ENCODE measurements at regions not wholly inside any gene's neighbourhood (a gene's known extent, or its start where the extent isn't known, plus 50 kb on each side); places are given as distances from the start of the nearest gene placed in this dataset.

DNA sequence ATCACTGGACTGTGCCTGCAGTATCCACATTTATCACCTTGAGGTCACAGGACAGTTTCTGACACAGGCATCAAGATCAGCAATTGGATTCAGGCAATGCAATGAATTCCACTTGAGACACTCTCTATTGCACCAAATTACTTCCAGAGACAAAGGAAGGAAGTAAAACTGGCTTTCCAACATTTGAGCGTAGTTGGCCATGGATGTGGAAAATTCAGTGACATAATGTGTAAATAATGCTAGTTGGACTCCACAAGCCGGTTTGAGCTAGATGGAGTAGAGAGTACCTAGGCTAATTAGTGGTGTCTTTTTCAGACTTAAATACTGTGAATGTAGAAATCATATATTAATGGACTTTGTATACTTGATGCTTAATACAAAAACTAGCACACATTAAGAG lies 168.3 kb upstream of the SYT1 start (continued):
- TF ChIP-seq ZNF518A (tag by site-specific recombination; conservative IDR thresholded peaks at IDR 0.05; ENCODE audit: low read depth) (no peak), REPIN1 (tag by site-specific recombination; IDR thresholded peaks at IDR 0.05; ENCODE audit: low read depth) (no peak), KLF7 (tag by site-specific recombination; IDR thresholded peaks at IDR 0.05; ENCODE audit: borderline replicate concordance) (no peak), ZNF341 (tag by site-specific recombination; IDR thresholded peaks at IDR 0.05; ENCODE audit: low read depth) (no peak)

GRCh38 chr12:78697817-78698415 lies 166.7 kb upstream of the SYT1 start:
- H3K4me1 ChIP-seq (ENCODE audit: control insufficient read depth, insufficient read depth, low read length): no peaks in the 10 kb centered on the region
- CTCF ChIA-PET: no interaction called here
- H3K4me3 ChIP-seq (ENCODE audit: low read depth, low read length): no peak overlapping the region
- POLR2A ChIA-PET: no interaction called here
- no peak for TF ChIP-seq ZNF354C (tag by site-specific recombination; IDR thresholded peaks at IDR 0.05; ENCODE audit: borderline replicate concordance, low read depth)
- no peak for TF ChIP-seq ZBTB1 (tag by site-specific recombination; IDR thresholded peaks at IDR 0.05)
- TF ChIP-seq ZNF292 (tag by site-specific recombination; IDR thresholded peaks at IDR 0.05; ENCODE audit: borderline replicate concordance, low read depth): no peak
- TF ChIP-seq ZNF518A (tag by site-specific recombination; conservative IDR thresholded peaks at IDR 0.05; ENCODE audit: low read depth): no peak
- TF ChIP-seq ZFP37 (tag by site-specific recombination; IDR thresholded peaks at IDR 0.05): no peak
- TF ChIP-seq, protein P1, sequence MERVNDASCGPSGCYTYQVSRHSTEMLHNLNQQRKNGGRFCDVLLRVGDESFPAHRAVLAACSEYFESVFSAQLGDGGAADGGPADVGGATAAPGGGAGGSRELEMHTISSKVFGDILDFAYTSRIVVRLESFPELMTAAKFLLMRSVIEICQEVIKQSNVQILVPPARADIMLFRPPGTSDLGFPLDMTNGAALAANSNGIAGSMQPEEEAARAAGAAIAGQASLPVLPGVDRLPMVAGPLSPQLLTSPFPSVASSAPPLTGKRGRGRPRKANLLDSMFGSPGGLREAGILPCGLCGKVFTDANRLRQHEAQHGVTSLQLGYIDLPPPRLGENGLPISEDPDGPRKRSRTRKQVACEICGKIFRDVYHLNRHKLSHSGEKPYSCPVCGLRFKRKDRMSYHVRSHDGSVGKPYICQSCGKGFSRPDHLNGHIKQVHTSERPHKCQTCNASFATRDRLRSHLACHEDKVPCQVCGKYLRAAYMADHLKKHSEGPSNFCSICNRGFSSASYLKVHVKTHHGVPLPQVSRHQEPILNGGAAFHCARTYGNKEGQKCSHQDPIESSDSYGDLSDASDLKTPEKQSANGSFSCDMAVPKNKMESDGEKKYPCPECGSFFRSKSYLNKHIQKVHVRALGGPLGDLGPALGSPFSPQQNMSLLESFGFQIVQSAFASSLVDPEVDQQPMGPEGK (tag by site-specific recombination; IDR thresholded peaks at IDR 0.05): no peak
- TF ChIP-seq ZNF121 (tag by site-specific recombination; IDR thresholded peaks at IDR 0.05): no peak
- no peak for TF ChIP-seq ZNF132 (tag by site-specific recombination; IDR thresholded peaks at IDR 0.05; ENCODE audit: borderline replicate concordance)
- no peak for TF ChIP-seq ZNF221 (tag by site-specific recombination; IDR thresholded peaks at IDR 0.05; ENCODE audit: borderline replicate concordance)
- H3K27ac ChIP-seq (ENCODE audit: extremely low read depth, low read depth, low read length): no peak overlapping the region
- H3K9me3 ChIP-seq (ENCODE audit: control insufficient read depth, insufficient read depth, low read depth, low read length): no peaks in the 10 kb centered on the region
- H3K36me3 ChIP-seq (ENCODE audit: control insufficient read depth in 2 of 2, insufficient read depth in 1 of 2, low read length in 2 of 2): no peaks in the 10 kb centered on the region

Measured in HEK293 (cell line).